ENCODE measurements at regions not wholly inside any gene's neighbourhood (a gene's known extent, or its start where the extent isn't known, plus 50 kb on each side); places are given as distances from the start of the nearest gene placed in this dataset.

- no peak for TF ChIP-seq ZNF518B (CRISPR knock-in tag; IDR thresholded peaks at IDR 0.05)
- no peak for TF ChIP-seq JUND (IDR thresholded peaks at IDR 0.05; ENCODE audit: borderline replicate concordance, low read depth, low read length)
- TF ChIP-seq JUND (tag; IDR thresholded peaks at IDR 0.05; ENCODE audit: borderline replicate concordance, low read depth, low read length), result no peak
- TF ChIP-seq ERF (CRISPR knock-in tag; IDR thresholded peaks at IDR 0.05), result no peak
These were observed 255.9 kb upstream of the GLI3 start for GRCh38 chr7:42492920-42493319.

Data from K562 (cell line).